ENCODE measurements at regions not wholly inside any gene's neighbourhood (a gene's known extent, or its start where the extent isn't known, plus 50 kb on each side); places are given as distances from the start of the nearest gene placed in this dataset.
"Not testable (repeated sequence)": the region's sequence is repeated elsewhere in the genome, so short reads cannot be mapped to it uniquely, and the experiment has no call there.

DNA sequence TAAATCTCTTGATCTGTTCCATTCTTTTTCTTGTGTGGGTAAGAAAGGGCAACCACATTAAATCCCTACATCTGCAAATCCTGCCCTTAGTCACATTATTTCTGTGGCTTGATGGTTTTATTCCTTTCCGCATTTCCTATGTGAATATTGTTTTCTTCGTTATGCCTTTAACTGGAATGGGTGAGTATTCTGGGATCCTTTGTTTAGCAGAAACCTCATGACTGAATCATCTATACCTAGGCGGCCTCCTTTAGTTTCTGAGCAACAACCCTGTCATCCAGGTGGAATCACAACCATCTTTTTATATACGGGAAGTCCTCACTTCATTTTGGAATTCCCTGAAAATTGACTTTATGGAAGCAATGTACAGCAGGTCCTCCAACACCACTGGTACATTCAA, 409.5 kb downstream of the DIRAS2 start:
- not testable (repeated sequence) for TF ChIP-seq POLR2AphosphoS5, CTCF (IDR thresholded peaks at IDR 0.05)

All from gastroesophageal sphincter (tissue), 3 donors.